ENCODE measurements at regions not wholly inside any gene's neighbourhood (a gene's known extent, or its start where the extent isn't known, plus 50 kb on each side); places are given as distances from the start of the nearest gene placed in this dataset.

GRCh38 chr4:33031328-33031727 lies 2311.2 kb downstream of the PCDH7 start:
- DNase-seq (ENCODE audit: low read depth, low spot score): no peak
- TF ChIP-seq SUZ12 (IDR thresholded peaks at IDR 0.05; ENCODE audit: extremely low read depth, insufficient read depth, insufficient read length): no peak
- TF ChIP-seq YY1 (IDR thresholded peaks at IDR 0.05; ENCODE audit: insufficient read depth, insufficient read length): no peak
- no peak for TF ChIP-seq ZNF274 (IDR thresholded peaks at IDR 0.05; ENCODE audit: low read depth, low read length)
- Histone ChIP-seq H3K4me3 (ENCODE audit: insufficient read length, low read depth) (no peak overlapping the region), H3K9ac (ENCODE audit: insufficient read length, low read depth) (no peak overlapping the region), H3K9me3 (ENCODE audit: insufficient read depth, low read length) (no peaks in the 10 kb centered on the region), H3K36me3 (ENCODE audit: insufficient read depth, insufficient read length, low read length) (no peaks in the 10 kb centered on the region), H3K4me1 (ENCODE audit: insufficient read depth, insufficient read length) (no peaks in the 10 kb centered on the region), H3K27me3 (ENCODE audit: insufficient read depth, insufficient read length) (no peaks in the 10 kb centered on the region)

DNA sequence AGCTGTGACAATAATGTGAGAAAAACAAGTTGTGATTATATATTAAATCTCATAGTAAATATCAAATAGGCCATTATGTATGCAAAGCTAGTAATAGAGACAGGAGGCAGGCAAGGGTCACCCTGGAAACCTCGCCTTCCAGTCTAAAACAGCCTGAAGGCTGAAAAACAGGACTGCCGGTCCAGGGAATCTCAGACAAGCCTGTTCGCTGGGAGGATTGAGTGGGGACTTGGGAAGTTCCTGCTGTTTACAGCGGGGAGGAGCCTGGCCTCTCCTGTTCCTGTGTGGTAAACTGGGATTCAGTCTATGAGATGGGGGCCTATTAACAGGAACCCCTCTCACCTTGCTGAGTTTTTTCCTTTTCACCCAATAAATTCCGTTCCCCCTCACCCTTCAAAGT lies 2317.3 kb downstream of the PCDH7 start:
- TF ChIP-seq YY1 (IDR thresholded peaks at IDR 0.05; ENCODE audit: insufficient read depth, insufficient read length) (no peak), SUZ12 (IDR thresholded peaks at IDR 0.05; ENCODE audit: extremely low read depth, insufficient read depth, insufficient read length) (no peak), ZNF274 (IDR thresholded peaks at IDR 0.05; ENCODE audit: low read depth, low read length) (no peak)
- no peaks in the 10 kb centered on the region for H3K9me3 ChIP-seq (ENCODE audit: insufficient read depth, low read length)

GRCh38 chr4:33045334-33045733 lies 2325.2 kb downstream of the PCDH7 start:
- no peak for DNase-seq (ENCODE audit: low read depth, low spot score)
- no peak overlapping the region for H3K4me3 ChIP-seq (ENCODE audit: insufficient read length, low read depth)

More for the DNA sequence above, 2317.3 kb downstream of the PCDH7 start:
- Histone ChIP-seq H3K36me3 (ENCODE audit: insufficient read depth, insufficient read length, low read length) (no peaks in the 10 kb centered on the region), H3K4me1 (ENCODE audit: insufficient read depth, insufficient read length) (no peaks in the 10 kb centered on the region), H3K27me3 (ENCODE audit: insufficient read depth, insufficient read length) (no peaks in the 10 kb centered on the region), H3K4me3 (ENCODE audit: insufficient read length, low read depth) (no peak overlapping the region), H3K9ac (ENCODE audit: insufficient read length, low read depth) (no peak overlapping the region)
- DNase-seq (ENCODE audit: low read depth, low spot score): no peak

DNA sequence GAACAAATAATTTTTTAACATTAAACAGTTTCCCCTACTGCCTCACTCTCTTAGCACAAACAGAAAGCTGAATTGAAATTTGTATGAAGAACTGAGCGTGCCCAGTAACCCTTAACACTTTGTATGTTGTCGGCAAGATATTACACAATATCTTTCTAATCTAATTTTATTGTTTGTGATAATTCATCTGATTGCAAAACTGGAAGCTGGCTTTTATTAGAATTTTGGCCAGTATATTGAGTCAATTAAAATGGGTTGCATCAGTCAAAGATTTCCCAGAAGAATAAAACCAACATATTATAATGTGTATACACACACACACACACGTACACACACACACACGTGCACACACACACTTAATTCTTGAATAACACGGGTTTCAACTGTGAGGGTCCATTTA lies 2332.1 kb downstream of the PCDH7 start:
- H3K36me3 ChIP-seq (ENCODE audit: insufficient read depth, insufficient read length, low read length): no peaks in the 10 kb centered on the region
- H3K9ac ChIP-seq (ENCODE audit: insufficient read length, low read depth): no peak overlapping the region
- H3K9me3 ChIP-seq (ENCODE audit: insufficient read depth, low read length): no peaks in the 10 kb centered on the region
- no peaks in the 10 kb centered on the region for H3K4me1 ChIP-seq (ENCODE audit: insufficient read depth, insufficient read length)
- no peak overlapping the region for H3K4me3 ChIP-seq (ENCODE audit: insufficient read length, low read depth)
- no peak for TF ChIP-seq SUZ12 (IDR thresholded peaks at IDR 0.05; ENCODE audit: extremely low read depth, insufficient read depth, insufficient read length)
- TF ChIP-seq ZNF274 (IDR thresholded peaks at IDR 0.05; ENCODE audit: low read depth, low read length): no peak
- TF ChIP-seq YY1 (IDR thresholded peaks at IDR 0.05; ENCODE audit: insufficient read depth, insufficient read length): no peak
- no peaks in the 10 kb centered on the region for H3K27me3 ChIP-seq (ENCODE audit: insufficient read depth, insufficient read length)
- DNase-seq (ENCODE audit: low read depth, low spot score): no peak

More at GRCh38 chr4:33045334-33045733, 2325.2 kb downstream of the PCDH7 start:
- Histone ChIP-seq H3K36me3 (ENCODE audit: insufficient read depth, insufficient read length, low read length) (no peaks in the 10 kb centered on the region), H3K4me1 (ENCODE audit: insufficient read depth, insufficient read length) (no peaks in the 10 kb centered on the region), H3K9me3 (ENCODE audit: insufficient read depth, low read length) (no peaks in the 10 kb centered on the region), H3K9ac (ENCODE audit: insufficient read length, low read depth) (no peak overlapping the region), H3K27me3 (ENCODE audit: insufficient read depth, insufficient read length) (no peaks in the 10 kb centered on the region)
- no peak for TF ChIP-seq SUZ12 (IDR thresholded peaks at IDR 0.05; ENCODE audit: extremely low read depth, insufficient read depth, insufficient read length)

- TF ChIP-seq ZNF274 (IDR thresholded peaks at IDR 0.05; ENCODE audit: low read depth, low read length): no peak
- no peak for TF ChIP-seq YY1 (IDR thresholded peaks at IDR 0.05; ENCODE audit: insufficient read depth, insufficient read length)
- no peak for TF ChIP-seq SUZ12 (IDR thresholded peaks at IDR 0.05; ENCODE audit: extremely low read depth, insufficient read depth, insufficient read length)
- H3K9ac ChIP-seq (ENCODE audit: insufficient read length, low read depth): no peak overlapping the region
- no peaks in the 10 kb centered on the region for H3K27me3 ChIP-seq (ENCODE audit: insufficient read depth, insufficient read length)
- no peaks in the 10 kb centered on the region for H3K4me1 ChIP-seq (ENCODE audit: insufficient read depth, insufficient read length)
- no peak overlapping the region for H3K4me3 ChIP-seq (ENCODE audit: insufficient read length, low read depth)
- H3K9me3 ChIP-seq (ENCODE audit: insufficient read depth, low read length): no peaks in the 10 kb centered on the region
- DNase-seq (ENCODE audit: low read depth, low spot score): no peak
- no peaks in the 10 kb centered on the region for H3K36me3 ChIP-seq (ENCODE audit: insufficient read depth, insufficient read length, low read length)
Observed at GRCh38 chr4:33054161-33054560, 2334.0 kb downstream of the PCDH7 start.

DNA sequence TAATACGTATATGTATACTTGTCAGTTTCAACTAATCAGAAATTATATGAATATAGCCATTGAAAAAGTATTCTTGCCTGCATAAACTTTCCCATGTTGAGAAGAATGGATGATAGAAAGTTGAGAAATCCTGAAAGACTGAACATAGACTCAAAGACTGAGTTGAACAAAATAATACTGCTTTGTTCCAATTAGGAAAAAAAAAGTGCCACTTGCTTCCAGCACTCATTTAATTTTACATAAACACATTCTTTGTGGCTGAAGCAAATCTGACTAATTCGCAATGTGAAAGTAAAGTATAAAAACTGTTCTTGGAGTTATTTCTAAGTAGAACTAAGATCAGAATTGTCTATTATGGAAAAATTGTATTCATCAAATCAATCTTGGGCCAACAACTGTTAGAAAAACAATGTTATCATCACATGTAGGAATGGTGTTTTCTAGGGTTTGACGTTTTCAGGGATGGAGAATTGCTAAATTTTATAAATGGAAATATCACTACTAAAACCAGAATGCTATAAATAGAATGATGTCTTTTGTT lies 2334.6 kb downstream of the PCDH7 start:
- DNase-seq (ENCODE audit: low read depth, low spot score): no peak
- Histone ChIP-seq H3K4me3 (ENCODE audit: insufficient read length, low read depth) (no peak overlapping the region), H3K36me3 (ENCODE audit: insufficient read depth, insufficient read length, low read length) (no peaks in the 10 kb centered on the region), H3K9me3 (ENCODE audit: insufficient read depth, low read length) (no peaks in the 10 kb centered on the region), H3K9ac (ENCODE audit: insufficient read length, low read depth) (no peak overlapping the region), H3K27me3 (ENCODE audit: insufficient read depth, insufficient read length) (no peaks in the 10 kb centered on the region), H3K4me1 (ENCODE audit: insufficient read depth, insufficient read length) (no peaks in the 10 kb centered on the region)
- TF ChIP-seq ZNF274 (IDR thresholded peaks at IDR 0.05; ENCODE audit: low read depth, low read length) (no peak), YY1 (IDR thresholded peaks at IDR 0.05; ENCODE audit: insufficient read depth, insufficient read length) (no peak), SUZ12 (IDR thresholded peaks at IDR 0.05; ENCODE audit: extremely low read depth, insufficient read depth, insufficient read length) (no peak)

- Histone ChIP-seq H3K36me3 (ENCODE audit: insufficient read depth, insufficient read length, low read length) (no peaks in the 10 kb centered on the region), H3K4me1 (ENCODE audit: insufficient read depth, insufficient read length) (no peaks in the 10 kb centered on the region), H3K9ac (ENCODE audit: insufficient read length, low read depth) (no peak overlapping the region), H3K9me3 (ENCODE audit: insufficient read depth, low read length) (no peaks in the 10 kb centered on the region), H3K27me3 (ENCODE audit: insufficient read depth, insufficient read length) (no peaks in the 10 kb centered on the region), H3K4me3 (ENCODE audit: insufficient read length, low read depth) (no peak overlapping the region)
- TF ChIP-seq SUZ12 (IDR thresholded peaks at IDR 0.05; ENCODE audit: extremely low read depth, insufficient read depth, insufficient read length) (no peak), YY1 (IDR thresholded peaks at IDR 0.05; ENCODE audit: insufficient read depth, insufficient read length) (no peak), ZNF274 (IDR thresholded peaks at IDR 0.05; ENCODE audit: low read depth, low read length) (no peak)
- DNase-seq (ENCODE audit: low read depth, low spot score): no peak
Observed at GRCh38 chr4:33057736-33058135, 2337.6 kb downstream of the PCDH7 start.

All from NT2/D1 (cell line).